ENCODE measurements at regions not wholly inside any gene's neighbourhood (a gene's known extent, or its start where the extent isn't known, plus 50 kb on each side); places are given as distances from the start of the nearest gene placed in this dataset.
"Not testable (repeated sequence)": the region's sequence is repeated elsewhere in the genome, so short reads cannot be mapped to it uniquely, and the experiment has no call there.

DNA sequence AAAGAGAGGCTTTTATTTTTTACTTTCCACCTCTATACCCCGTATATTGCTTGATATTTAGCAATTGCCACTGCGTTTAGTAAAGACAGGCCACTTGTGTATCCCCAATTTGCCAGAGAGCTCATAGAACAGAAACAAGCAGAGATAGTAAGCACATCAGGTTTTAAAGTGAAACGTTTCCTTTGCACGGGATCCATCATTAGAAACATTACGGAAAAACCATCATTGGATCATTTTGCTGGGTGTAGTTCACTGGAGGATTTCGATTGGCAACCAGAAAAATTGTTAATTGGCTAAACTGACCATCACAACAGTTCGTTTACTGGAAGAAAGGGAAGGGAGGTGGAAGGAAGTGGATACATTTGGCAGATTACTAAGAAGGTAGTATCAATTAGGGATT, 149.4 kb upstream of the STK32A start:
- no peak for DNase-seq

DNA sequence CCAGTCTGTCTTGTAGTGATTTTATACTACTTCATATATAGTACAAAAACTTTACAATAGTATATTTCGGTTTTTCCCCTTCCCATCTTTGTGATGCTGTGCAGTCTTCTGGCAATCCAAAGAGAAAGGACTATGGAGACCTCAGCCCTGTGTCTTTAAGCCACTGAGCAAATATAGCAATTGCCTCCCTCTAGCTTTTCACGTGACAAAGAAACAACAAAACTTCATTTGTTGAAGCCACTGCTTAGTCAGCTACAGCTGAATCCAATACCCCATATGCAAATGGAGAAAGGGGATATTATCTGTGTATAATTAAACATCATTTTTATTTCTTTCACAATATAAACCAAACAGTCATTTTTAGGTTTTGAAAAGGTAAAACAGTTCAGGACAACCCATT, 142.8 kb upstream of the STK32A start:
- no peak for DNase-seq

DNA sequence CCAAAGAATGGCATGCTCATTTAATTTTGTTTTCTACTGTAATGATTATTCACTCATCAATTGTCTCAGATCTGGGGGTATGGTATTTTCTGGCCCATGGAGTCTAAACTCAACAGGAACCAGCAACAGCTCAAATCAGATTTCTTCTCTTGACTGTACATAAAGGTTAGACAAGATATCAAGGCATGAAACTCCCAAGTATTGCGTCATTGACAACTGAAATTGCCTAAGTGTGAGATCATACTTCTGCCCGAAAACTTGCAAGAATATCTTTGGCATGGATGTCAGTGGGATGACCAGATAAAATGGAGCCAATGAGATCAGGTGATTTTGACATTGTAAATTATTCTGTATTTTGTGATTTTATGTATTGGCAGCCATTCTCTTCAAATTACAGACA, 141.7 kb upstream of the STK32A start:
- no peak for DNase-seq

- DNase-seq = no peak
Observed at GRCh38 chr5:147095740-147096139, 139.1 kb upstream of the STK32A start.

DNA sequence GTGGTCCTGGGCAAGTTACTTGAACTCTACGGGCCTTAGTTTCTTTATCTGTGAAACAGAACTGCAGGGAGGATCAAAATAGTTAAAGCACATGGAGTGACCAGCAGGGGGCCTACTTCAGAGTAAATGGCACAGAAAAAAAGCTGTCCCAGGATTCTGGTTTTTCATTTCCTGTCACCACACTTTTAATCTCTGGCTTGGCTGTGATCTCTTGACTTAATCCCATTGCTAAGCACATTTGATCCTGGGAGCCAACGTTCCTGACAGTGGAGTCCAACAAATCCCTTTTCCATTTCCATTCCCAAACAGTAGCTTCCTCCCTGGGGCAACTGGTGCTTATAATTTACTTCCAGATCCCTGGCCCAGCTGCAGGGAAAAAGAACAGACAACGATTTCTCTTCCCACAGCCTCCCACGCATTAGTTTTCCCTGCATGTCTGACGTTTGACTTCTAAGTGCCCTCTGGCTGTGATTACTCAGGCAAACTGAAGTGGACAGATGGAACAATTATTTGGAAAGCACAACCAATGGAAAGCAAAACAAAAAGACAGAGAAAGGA, 136.5 kb upstream of the STK32A start:
- peak; percentile 33 for DNase-seq

DNA sequence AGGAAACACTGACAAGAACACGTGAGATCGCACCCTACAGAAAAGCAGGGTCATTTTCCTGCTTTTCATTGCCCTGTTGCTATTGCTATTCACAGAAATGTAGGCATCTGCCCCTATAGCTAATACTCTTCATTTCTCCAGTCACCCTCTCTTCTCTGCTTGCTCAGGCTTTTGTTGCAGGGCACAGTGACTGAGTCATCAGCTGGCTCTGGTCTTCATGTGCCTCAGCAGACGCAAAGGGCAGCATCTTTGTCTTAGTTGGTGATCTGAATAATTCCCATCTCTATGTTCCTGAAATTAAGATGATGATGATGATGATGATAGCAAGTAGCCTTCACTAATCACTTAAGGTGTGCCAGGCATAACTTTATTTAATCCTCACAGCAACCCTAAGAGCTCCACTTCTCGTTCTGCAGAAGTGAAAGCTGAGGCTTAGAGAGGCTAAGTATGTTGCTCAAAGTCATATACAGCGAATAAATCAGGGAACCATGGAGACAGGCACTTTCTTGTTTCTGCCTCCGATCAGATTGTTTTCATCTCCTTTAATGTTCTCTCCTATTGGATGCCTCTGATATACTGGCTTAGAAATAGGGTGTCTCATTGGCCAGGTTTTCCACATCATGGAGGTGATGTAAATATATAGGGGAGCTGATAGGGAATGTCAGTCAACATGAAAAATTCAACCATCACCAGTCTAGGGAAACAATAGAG, 133.0 kb upstream of the STK32A start:
- DNase-seq = no peak

DNA sequence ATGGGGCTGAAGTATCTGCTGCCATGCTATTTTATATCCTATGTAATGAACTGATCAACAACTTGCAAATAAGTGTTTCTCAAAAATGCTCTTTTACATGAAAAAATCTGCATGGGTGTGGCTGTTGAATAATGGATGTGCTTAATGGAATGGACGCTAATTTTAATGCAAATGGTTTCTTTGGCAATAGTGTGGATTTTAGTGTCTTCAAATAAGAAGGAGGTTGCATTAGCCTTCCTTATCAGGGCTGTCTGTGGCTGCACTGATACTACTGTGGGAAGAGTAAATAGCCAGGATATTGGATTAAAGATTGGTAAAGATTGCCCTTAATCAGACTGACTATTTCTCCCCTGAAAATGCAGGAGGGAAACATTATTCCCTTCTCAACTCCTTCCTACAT, 121.9 kb upstream of the STK32A start:
- DNase-seq = no peak

- DNase-seq = no peak
Observed at GRCh38 chr5:147113967-147114366, 120.9 kb upstream of the STK32A start.

DNA sequence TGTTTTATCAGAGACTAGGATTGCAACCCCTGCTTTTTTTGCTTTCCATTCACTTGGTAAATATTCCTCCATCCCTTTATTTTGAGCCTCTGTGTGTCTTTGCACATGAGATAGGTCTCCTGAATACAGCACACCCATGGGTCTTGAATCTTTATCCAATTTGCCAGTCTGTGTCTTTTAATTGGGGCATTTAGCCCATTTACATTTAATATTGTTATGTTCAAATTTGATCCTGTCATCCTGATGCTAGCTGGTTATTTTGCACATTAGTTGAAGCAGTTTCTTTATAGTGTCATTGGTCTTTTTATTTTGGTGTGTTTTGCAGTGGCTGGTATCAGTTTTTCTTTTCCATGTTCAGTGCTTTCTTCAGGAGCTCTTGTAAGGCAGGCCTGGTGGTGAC, 95.1 kb upstream of the STK32A start:
- DNase-seq = not testable (repeated sequence)

DNA sequence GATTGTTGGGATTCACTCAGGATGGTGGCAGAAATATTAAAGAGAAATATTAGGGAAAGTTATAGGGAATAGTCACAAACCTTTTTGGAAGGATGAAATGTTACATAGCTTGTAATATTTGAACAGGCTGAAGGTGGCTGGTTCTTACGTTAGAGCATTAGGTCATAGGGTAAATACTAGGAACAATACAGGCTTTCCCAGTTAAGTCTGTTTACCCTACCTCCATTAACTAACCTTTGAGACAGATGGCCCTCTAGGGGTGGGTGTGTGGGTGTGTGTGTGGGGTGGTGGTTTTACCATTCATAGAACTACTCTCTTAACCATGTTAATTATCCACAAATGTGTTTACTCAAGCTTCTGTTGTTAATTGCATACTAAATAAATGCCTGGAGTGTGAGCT, 94.3 kb upstream of the STK32A start:
- no peak for DNase-seq

DNA sequence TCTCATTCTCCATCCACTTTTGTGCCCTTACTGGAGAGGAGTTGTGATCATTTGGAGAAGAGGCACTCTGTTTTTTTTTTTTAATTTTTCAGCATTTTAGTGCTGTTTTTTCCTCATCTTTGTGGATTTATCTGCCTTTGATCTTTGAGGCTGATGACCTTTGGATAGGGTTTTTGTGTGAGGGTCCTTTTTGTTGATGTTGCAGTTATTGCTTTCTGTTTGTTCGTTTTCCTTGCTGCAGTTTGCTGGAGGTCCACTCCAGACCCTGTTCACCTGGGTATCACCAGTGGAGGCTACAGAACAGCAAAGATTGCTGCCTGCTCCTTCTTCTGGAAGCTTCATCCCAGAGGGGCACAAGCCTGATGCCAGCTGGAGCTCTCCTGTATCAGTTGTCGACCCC, 93.2 kb upstream of the STK32A start:
- not testable (repeated sequence) for DNase-seq

DNA sequence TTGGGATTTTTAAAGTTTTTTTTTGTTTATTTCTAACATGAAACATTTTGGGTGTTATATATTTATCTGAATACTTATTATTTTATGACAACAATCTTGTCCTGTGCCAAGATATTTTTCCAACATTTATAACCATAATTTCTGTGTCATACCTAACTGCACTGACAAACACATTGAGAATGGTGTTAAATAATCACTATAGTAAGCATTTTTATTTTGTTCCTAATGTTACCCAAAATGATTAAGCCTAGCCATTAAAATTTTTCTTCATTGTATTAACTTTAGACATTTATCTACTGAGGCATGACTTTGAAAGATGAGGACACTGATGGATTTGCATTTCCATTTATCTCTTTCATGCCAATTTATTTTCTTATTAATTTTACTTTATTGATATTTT, 91.6 kb upstream of the STK32A start:
- DNase-seq = no peak

- no peak for DNase-seq
Observed at GRCh38 chr5:147145328-147145727, 89.5 kb upstream of the STK32A start.

- no peak for DNase-seq
Observed at GRCh38 chr5:147148715-147149114, 86.1 kb upstream of the STK32A start.

DNA sequence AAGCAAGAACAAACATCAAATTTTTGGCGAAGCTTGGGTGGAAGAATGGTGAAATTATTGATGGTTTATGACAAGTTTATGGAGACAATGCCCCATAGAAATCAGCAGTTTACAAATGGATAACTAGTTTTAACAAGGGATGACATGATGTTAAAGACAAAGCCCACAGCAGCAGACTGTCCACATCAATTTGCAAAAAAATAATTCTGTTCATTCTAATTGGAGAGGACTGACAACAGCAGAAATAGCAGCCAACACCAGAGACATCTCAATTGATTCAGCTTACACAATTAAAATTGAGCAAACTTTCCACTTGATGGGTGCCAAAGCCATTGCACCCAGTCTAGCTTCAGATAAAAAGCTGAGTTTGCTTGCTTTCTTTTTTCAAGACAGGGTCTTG, 82.7 kb upstream of the STK32A start:
- no peak for DNase-seq

DNA sequence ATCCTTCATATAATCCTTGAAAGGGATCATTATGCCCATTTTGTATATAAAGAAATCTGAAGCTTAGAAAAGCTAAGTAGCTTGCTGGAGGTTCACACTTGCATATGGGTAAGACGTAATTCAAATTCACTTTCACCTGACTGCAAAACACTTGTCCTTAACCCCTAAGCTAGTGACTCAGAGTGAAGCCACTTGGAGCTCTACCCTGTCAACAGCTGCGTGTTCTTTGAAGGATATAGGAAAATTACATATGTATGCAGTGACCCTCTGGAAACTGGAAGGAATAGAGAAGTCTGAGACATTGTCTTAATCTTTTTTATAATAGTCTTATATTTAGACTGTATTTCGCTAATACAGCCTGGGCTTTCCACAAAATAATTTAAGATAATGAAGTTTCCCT, 80.0 kb upstream of the STK32A start:
- no peak for DNase-seq

GRCh38 chr5:147156012-147156411, 78.8 kb upstream of the STK32A start:
- no peak for DNase-seq

- DNase-seq = no peak
Observed at GRCh38 chr5:147160902-147161700, 73.7 kb upstream of the STK32A start.

DNA sequence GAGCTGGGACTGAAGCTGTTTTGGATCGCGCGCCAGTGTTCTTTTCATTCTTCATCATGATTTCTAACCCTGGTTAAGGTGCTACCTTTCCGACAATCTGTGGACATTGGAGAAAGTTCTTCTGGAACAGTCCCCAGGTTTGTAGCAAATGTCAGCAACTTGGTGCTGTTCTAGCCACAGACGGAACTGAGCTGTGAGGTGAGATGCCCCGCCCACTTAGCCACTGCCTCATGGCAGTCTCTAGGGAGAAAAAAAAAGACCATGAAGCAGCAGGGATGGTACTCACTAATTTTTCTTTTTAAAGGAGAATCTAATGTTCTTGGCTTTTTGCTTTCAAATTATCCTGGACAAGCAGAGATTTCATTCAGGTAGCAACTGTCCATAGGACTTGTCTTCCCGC, 72.1 kb upstream of the STK32A start:
- DNase-seq = no peak

- no peak for DNase-seq
Observed at GRCh38 chr5:147167529-147167928, 67.3 kb upstream of the STK32A start.

DNA sequence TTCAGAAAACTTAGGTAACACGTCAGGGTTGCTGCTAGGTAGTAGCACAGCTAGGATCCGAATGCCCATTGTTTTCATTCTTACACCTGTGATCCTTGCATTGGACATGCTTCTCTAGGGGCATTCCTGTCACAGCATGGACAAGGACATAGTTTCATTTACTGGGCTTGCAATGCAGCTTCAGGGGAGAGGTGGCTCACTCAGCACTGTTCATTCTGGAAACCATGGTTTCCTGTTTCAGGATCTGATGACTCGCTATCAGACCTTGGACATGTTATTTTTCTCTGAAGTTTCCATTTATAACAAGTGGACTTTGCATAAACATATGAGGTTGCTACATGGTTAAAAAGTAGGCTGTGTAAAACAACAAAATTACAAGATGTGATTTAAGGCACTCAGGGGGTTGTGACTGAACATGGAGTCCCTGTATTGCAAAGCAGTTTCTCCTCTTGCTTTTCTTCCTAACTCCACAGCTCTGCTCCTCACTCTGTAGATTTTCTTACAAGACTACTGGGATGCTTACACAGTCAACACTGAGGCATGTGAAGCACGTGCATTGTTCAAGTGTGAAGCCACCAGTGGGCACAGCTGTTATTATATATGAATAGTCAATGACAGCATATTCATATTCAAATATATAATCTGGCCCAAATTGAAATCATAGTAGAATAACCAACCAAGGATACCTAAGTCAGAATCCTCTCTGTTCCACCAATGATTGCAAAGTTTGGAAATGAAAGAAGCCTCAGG, 66.1 kb upstream of the STK32A start:
- no peak for DNase-seq

GRCh38 chr5:147169399-147169798, 65.4 kb upstream of the STK32A start:
- no peak for DNase-seq

DNA sequence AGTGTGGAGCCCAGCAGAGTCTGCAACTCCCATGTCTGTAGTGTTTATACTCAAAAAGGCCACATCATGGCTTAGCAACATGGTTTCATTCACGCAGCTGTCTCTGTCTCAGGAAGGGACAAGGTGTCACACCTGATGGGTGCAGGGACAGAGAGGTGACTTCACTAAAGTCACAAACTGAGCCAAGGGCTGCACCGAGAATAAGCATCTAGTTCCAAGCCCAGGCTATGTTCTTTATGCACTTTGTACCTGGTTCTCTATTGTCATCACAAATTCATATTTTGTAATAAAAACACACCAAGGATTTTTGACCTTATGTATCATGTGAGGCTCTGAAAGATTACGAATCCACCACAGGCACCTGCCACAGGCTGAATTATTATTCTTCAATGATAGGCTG, 64.9 kb upstream of the STK32A start:
- DNase-seq = no peak

GRCh38 chr5:147170603-147171002, 64.2 kb upstream of the STK32A start:
- no peak for DNase-seq

All from RPMI8226 (cell line).